Neural progenitor cell (in vitro differentiated cells): ENCODE measurements at regions not wholly inside any gene's neighbourhood (a gene's known extent, or its start where the extent isn't known, plus 50 kb on each side); places are given as distances from the start of the nearest gene placed in this dataset.

ENCODE experiments used
- EZH2phosphoT487 ChIP-seq: fragments of 200-600 bp; sonication (generic); IDR thresholded peaks from 2 replicates; pipeline ENCODE4 v1.6.1; 2017; ENCODE audit warnings: antibody characterized with exemption
- TF ChIP-seq, protein P1 (sequence below): fragments of 200-600 bp; sonication (generic); IDR thresholded peaks from 2 replicates; pipeline ENCODE4 v1.5.1; 2017; ENCODE audit warnings: antibody characterized with exemption, mild to moderate bottlenecking

DNA sequence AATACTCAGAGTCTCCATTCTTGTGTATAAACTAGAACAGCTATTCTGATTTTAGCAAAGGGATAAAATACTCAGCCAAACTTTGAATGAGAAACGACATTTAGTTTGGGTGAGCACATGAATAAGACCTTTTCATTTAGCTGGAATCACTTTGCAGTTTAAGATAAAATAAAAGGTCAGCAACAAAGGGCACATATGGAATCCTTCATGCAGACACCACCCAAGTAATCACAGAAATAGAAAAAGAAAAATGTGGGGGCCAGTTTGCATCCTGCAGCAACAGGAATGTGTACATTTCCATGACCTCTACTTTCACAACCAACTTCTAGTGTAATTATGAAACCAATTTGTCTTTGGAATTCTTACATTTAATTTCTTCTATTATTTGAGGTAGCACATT lies 1637.4 kb downstream of the PCDH9 start:
- TF ChIP-seq, protein P1, sequence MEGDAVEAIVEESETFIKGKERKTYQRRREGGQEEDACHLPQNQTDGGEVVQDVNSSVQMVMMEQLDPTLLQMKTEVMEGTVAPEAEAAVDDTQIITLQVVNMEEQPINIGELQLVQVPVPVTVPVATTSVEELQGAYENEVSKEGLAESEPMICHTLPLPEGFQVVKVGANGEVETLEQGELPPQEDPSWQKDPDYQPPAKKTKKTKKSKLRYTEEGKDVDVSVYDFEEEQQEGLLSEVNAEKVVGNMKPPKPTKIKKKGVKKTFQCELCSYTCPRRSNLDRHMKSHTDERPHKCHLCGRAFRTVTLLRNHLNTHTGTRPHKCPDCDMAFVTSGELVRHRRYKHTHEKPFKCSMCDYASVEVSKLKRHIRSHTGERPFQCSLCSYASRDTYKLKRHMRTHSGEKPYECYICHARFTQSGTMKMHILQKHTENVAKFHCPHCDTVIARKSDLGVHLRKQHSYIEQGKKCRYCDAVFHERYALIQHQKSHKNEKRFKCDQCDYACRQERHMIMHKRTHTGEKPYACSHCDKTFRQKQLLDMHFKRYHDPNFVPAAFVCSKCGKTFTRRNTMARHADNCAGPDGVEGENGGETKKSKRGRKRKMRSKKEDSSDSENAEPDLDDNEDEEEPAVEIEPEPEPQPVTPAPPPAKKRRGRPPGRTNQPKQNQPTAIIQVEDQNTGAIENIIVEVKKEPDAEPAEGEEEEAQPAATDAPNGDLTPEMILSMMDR, result no peak
- no peak for TF ChIP-seq EZH2phosphoT487
